HL-60 (cell line): ENCODE measurements at regions not wholly inside any gene's neighbourhood (a gene's known extent, or its start where the extent isn't known, plus 50 kb on each side); places are given as distances from the start of the nearest gene placed in this dataset.

Source experiments
- DNase-seq, 2 experiments: peaks; one replicate each; pipeline ENCODE4 v3.0.0-alpha.2; 2010 to 2020; ENCODE audit warnings: low read depth in 1 of 2, low spot score in 1 of 2
- H3K27ac ChIP-seq: fragments of 250-450 bp; sonication (Bioruptor Pico); replicated peaks from 2 replicates; pipeline ENCODE4 v1.5.1; 2020; ENCODE audit warnings: mild to moderate bottlenecking, moderate library complexity
- H3K27me3 ChIP-seq: fragments of 250-450 bp; sonication (Bioruptor Pico); 2 replicates; pipeline ENCODE4 v1.5.1; 2021; ENCODE audit warnings: mild to moderate bottlenecking, moderate library complexity; ENCODE audit not compliant: insufficient read depth, poor library complexity, severe bottlenecking
- H3K4me3 ChIP-seq: replicated peaks from 2 replicates; pipeline ENCODE4 v1.5.1; 2011; ENCODE audit warnings: mild to moderate bottlenecking, control low read depth, low read length; ENCODE audit not compliant: insufficient read depth
- CTCF ChIP-seq: IDR thresholded peaks from one replicate; pipeline ENCODE4 v1.5.1; 2011; ENCODE audit warnings: low read length, control low read depth, inconsistent platforms; ENCODE audit not compliant: insufficient read depth
- GABPA ChIP-seq: IDR thresholded peaks from 2 replicates; pipeline ENCODE4 v1.6.1; 2012; ENCODE audit warnings: low read depth
- POLR2AphosphoS5 ChIP-seq: IDR thresholded peaks from 2 replicates; pipeline ENCODE4 v1.6.1; 2012; ENCODE audit warnings: low read depth
- REST ChIP-seq: IDR thresholded peaks from 2 replicates; pipeline ENCODE4 v1.6.1; 2012; ENCODE audit warnings: low read depth; ENCODE audit not compliant: insufficient replicate concordance
- SPI1 ChIP-seq: IDR thresholded peaks from 2 replicates; pipeline ENCODE4 v1.6.1; 2012; ENCODE audit warnings: low read depth, mild to moderate bottlenecking, borderline replicate concordance

- no peak overlapping the region for H3K4me3 ChIP-seq
- DNase-seq = no peak
Observed at GRCh38 chr15:31158858-31159569, 57.5 kb upstream of the TRPM1 start.

GRCh38 chr15:31159837-31160236 is 58.3 kb upstream of the TRPM1 start:
- no peak for DNase-seq
- Histone ChIP-seq H3K4me3 (no peak overlapping the region), H3K27me3 (no peaks in the 10 kb centered on the region), H3K27ac (no peak overlapping the region)
- no peak for TF ChIP-seq SPI1
- TF ChIP-seq GABPA = no peak
- no peak for TF ChIP-seq CTCF
- TF ChIP-seq POLR2AphosphoS5 = no peak
- TF ChIP-seq REST = no peak

More at GRCh38 chr15:31158858-31159569, 57.5 kb upstream of the TRPM1 start:
- Histone ChIP-seq H3K27ac (no peak overlapping the region), H3K27me3 (no peaks in the 10 kb centered on the region)
- TF ChIP-seq REST (no peak), POLR2AphosphoS5 (no peak), SPI1 (no peak), GABPA (no peak), CTCF (no peak)

GRCh38 chr15:31160297-31160696 is 58.8 kb upstream of the TRPM1 start:
- TF ChIP-seq REST (no peak), GABPA (no peak), CTCF (no peak), POLR2AphosphoS5 (no peak), SPI1 (no peak)
- DNase-seq = no peak
- no peaks in the 10 kb centered on the region for H3K27me3 ChIP-seq
- H3K4me3 ChIP-seq = no peak overlapping the region
- no peak overlapping the region for H3K27ac ChIP-seq
